SH-SY5Y (cell line): ENCODE measurements at regions not wholly inside any gene's neighbourhood (a gene's known extent, or its start where the extent isn't known, plus 50 kb on each side); places are given as distances from the start of the nearest gene placed in this dataset.

Experiments used
- GATA2 ChIP-seq: IDR thresholded peaks from 2 replicates; pipeline ENCODE4 v1.6.1; 2011; ENCODE audit warnings: mild to moderate bottlenecking, low read depth, low read length
- GATA3 ChIP-seq: IDR thresholded peaks from 2 replicates; pipeline ENCODE4 v1.6.1; 2011; ENCODE audit warnings: low read depth, mild to moderate bottlenecking, low read length, moderate library complexity

DNA sequence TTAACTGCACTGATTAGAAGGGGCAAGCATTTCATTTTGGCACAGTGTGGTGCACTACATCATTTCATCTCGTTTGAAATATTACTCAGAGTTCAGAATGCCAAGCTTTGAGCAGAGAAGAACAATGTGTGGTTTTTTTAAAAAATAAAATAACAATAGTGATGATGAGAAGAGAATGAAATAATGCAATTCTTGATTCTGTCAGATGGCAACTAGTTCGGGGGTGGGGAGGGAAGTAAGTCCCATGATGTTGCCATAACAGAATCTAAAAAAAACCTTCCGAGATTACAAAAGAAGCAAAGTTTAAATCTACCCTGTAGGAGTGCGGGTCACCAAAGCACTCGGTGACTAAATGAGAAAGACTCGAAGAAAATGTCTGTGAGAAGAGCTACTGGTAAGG is 490.4 kb downstream of the NR4A2 start:
- no peak for TF ChIP-seq GATA3
- TF ChIP-seq GATA2, result no peak
